D341Med (cell line): ENCODE measurements at regions not wholly inside any gene's neighbourhood (a gene's known extent, or its start where the extent isn't known, plus 50 kb on each side); places are given as distances from the start of the nearest gene placed in this dataset.
A peak's percentile ranks its signal among the peaks of the same experiment; 100 is the strongest.
"Not testable (repeated sequence)": the region's sequence is repeated elsewhere in the genome, so short reads cannot be mapped to it uniquely, and the experiment has no call there.

Experiments
- DNase-seq: peaks from one replicate; pipeline ENCODE4 v3.0.0; 2012; ENCODE audit warnings: low spot score

DNA sequence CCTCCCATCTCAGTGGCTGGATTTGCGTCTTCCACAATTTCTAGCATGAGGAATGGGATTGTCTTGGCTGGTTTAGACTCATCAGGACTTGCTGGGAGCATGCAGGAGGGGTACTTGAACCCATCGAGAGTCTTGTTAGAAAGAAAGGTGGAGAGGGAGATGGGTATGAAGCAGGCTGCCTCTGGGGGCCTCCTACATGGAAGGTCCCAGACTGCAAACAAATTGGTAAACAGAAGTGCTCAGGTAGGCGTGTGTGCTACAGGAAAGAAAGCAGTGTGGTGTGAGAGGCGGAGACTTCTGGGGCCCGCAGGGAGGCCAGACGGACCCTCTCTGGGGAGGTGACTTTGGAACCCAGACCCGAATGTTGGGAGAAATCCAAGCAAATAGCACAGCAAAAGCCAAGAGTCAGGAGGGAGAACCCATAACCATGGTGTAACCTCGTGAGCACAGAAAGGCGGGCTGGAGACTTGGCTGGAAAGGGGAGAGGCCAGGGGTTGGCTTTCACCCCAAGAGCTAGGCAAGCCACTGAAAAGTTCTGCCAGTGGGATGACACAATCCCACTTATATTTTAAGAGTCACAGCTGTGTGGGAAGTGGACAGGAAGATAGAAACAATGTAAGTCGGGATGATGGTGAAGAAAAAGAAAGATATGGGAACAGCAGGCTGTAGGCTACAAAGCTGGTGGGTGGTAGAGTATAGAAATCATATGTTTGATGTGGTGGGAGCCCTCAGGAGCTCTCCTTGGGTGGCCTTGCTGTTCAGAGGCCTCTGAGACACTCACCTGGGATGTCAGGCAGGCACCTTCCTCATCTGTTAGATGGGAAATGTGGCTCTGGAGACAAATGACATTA, 130.1 kb upstream of the PRR20G start:
- DNase-seq, result no peak

DNA sequence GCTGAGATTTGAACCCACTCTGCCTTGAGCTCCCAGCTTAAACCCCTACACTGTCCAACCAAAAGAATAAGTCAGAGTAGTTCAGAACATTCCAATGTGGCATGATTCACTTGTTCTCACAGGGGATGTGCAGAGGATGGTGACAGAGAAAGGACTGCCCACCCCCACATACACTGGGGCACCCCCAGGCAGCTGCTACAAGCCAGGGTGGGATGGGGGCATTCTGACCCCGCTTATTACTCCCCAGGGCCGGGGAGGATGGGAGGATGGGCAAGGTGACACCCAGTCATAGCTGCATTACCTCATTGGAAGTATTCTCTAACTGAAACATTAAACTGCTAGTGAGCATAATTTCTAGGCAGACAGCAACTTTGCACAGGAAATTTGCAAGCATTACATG, 126.0 kb upstream of the PRR20G start:
- no peak for DNase-seq

DNA sequence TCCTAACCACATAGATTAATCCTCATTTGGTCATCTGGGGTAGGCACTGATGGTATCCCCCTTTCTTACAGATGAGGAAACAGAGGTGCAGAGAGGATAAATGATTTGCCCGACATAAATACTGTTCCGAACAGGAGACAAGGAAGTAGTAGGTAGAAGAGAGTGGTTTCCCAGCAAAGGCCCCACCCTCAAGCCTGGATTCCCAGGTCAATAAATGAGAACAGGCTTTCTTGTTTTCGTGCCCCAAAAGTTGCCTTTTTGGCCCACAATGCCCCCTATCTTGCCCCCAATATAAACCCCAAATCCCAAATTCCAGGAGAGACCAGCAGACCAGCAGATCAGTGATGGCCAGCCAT, 125.5 kb upstream of the PRR20G start:
- DNase-seq, result no peak

DNA sequence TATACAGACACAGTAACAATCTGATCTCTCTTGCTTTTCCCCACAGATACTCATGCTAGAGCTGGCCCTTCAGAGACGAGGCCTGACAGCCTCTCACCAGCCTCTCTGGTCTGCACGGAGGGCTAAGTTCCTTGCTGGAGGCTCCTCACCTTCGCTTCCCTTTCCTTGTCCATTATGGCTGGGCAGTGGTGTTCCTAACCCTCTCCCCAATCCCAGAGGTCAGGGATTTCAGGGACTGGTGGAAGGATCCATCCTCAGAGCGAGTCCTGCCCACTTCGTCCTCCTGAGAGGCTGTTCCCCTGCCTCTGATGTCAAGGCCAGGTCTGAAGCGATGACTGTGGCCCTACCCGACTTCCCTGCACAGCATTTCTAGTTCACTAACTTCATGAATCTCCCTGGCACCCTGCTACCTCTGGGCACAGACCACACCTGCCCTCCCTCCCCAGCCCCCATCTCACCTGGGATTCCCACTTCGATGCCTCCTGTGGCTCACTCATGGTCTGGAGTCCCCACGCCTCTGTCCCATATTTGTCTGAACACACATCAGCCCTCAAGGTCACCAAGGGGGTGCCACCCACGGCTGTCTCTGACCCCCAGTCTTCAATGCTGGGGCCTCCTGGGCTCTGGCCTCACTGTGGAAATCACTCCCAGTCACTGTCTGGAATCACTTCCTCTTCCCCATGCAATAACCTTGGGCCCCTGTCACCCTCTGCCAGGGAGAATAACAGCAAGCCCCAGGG, 124.9 kb upstream of the PRR20G start:
- peak; percentile 10 for DNase-seq

DNA sequence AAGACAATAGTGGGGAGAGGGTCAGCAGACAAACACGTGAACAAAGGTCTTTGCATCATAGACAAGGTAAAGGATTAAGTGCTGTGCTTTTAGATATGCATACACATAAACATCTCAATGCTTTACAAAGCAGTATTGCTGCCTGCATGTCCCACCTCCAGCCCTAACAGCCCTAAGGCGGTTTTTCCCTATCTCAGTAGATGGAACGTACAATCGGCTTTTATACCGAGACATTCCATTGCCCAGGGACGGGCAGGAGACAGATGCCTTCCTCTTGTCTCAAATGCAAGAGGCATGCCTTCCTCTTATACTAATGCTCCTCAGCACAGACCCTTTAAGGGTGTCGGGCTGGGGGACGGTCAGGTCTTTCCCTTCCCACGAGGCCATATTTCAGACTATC, 124.0 kb upstream of the PRR20G start:
- not testable (repeated sequence) for DNase-seq

DNA sequence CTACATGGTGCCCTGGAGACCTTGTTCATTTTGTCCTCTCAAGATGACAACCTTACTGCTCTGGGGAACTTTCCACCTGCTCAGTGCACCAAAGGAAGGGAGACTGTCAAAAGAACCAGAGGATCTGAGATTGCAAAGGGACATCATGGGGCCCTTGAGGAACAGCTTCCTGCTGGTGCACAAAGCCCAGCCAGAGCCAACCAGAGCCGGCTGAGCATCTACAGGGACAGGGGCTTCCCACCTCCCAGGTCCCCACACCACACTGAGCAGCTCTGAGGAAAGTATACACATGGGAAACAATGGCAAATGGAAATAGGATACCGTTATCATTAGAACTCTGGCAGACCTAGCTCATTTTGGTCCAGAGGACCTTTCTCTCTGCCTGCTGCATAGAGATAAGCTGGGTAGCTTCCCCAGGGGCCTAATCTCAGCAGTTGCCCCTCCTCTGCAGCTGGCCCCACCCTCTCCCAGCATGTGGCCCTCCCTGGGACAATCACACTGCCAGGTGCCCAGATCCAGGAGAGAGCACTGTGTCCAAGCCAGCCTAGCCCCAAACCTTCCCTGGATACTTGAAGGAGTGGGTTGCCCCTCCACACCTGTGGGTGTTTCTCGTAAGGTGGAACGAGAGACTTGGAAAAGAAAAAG, 123.4 kb upstream of the PRR20G start:
- DNase-seq, result peak; percentile 12

DNA sequence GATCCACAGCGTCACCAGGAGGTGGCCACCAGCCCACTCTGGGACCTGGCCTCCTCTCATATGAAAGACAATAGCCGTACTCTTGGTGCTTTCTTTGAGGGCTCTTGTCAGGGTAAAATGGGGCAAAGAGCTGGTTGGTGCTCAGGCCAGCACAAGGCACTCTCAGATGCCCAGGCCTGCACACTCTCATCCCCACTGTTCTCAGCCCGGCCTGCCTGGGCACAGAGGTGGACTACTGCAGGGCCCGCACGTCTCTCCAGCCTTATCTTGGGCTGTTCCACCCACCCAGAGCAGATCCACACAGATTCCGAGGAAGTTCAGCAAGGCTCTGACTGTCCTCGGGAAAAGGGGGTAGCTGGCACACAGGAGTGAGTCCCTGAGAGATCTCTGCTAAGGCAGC, 122.8 kb upstream of the PRR20G start:
- DNase-seq, result peak; percentile 10

DNA sequence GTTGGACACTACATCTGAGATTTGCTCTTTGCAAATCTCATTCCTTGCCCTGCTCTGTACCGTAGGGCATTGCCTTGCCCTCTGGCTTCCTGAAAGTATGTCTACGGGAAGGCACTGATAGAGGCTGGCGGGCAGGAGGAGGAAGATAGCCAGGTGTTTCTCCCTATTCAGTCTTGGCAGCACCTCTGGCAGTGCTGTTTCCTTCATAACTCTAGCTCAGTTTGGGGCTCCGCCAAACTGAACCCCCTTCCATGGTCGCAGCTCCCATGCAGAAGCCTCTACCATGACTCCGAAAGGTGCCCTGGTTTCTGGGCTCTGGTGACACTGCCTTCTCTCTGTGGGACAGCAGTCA, 122.3 kb upstream of the PRR20G start:
- peak; percentile 8 for DNase-seq

DNA sequence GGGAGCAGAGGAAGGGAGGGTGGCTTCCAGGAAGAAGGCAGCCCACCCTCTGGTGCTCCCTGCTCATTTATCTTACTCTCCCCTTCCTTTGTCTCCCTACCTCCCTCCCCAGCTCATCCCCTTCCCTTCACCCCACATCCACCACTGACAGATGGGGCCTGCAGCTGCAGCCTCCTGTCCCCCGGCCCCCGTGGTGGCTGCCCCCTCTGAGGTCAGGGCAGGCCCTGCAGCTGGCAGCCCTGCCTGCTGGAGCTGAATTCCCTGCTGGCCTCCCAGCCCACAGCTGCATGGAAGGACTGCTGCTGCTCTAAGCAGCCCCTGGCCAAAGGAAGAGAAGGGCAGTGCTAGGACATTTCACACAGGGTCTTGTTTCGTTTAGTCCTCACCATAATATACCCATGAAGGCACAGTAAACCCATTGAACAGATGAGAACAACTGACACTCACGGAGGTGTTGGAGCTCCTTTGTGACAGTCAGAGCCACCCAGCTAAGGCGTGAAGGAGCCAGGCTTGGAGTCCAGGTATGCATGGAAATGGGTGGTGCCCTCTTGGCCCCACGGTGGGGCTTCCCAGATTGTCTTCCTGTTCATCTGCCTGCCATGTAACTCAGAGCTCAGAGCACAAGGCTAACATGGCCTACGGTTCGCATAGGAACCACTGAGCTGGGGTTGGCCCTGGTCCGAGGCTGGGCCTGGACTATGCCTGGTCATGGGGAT, 121.7 kb upstream of the PRR20G start:
- DNase-seq, result peak; percentile 27

DNA sequence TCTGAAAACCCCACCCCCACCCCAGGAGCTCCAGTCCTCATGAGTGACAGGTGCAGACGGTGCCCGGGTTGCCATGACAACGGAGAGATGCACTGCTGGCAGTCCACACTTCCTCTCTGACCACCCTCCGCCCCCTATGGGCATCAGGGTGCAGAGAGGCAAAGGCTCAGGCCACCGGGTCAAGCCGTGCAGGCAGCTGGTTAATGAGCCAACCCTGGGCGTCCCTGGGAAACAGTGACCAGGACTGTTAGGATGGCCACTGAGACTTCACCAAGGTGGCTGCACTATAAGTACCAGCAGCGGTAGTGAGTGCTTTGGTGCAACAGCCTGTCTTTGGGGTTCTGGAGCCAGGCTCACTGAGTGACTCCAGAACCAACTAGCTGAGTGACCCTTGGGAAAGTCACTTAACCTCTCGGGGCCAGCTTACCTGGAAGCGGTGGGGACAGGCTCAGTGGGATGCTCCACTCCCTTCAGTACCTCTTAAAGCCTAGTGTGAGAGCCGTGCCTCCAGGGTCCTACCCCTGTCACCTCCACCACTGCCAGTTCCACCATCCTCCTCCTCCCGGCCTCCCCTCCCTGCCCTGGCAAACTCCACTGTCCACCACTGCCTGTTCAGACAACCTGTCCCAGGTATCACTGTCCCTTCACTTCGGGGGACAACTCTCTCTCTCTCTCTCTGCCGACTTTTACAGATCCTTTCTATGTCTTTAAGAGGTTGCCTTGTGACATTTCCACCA, 121.0 kb upstream of the PRR20G start:
- peak; percentile 14 for DNase-seq

DNA sequence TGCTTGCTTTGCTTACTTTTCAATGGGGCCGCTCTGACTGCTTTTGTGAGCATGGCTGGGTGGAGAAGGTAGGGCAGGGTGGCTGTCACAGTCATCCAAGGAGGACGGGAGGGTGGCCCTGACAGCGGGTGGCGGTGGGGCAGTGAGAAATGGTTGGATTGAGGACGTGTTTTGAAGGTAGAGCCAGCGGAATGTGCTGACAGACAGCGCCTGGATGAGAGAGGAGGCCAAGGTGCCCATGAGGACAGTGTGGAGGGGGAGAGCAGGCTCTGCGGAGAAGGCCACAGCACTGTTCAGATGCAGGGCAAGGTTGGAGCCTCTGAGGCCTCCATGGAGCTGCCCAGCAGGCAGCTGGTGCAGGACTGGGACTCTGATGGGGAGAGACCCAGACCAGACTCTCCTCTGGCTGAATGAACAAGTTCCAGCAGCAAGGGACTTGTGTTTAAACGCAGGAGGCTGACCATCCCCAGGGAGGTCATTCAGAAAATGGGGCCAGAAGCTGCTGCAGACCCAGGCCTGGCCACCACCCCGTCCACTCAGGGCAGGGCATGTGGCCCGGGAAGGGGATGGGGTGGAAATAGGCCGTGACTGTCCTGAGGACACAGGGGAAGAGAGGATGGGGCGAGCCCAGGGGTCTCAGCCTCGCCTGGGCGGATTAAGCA, 120.3 kb upstream of the PRR20G start:
- peak; percentile 15 for DNase-seq

DNA sequence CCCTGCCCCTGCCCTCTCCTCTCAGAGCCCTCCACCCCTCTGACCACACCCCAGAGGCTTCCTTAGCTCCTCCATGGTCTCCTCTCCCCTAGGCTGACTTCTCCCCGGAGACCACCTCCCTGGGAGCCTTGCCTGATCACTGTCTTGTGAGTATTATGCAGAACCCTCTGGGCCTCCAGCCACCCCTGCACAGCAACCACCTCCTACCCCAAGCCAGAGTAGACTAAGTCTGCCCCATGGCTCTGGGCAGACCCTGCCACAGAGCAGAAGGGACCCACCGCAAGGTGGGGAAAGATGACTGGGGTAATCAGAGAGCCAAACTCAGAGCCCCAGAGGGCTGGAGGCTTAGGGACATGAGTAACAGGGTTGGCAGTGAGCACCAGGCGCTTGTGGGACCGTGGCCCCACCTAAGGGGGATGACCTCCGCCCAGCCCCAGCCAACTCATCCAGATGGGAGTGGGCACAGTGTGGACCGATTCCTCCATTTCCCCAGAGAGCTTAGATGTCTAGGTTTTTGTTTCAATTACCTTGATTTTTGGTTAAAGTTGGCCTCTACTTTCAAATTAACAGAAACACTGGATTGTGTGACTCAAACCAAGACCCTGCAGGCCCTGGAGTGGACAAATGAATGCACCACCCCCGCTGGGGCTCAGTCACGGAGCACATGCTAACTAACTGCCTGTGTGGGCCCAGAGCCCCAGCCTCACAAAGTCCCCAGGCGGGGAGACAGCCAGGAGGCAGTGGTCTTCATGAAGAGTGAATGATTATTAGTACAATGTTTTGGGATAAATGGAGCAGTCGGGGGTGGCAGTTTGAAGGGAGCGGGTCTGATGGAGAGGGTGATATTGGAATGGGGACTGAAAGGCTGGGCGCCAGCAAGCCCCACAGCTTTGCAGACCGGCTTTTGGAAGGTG, 119.4 kb upstream of the PRR20G start:
- DNase-seq, result peak; percentile 8

DNA sequence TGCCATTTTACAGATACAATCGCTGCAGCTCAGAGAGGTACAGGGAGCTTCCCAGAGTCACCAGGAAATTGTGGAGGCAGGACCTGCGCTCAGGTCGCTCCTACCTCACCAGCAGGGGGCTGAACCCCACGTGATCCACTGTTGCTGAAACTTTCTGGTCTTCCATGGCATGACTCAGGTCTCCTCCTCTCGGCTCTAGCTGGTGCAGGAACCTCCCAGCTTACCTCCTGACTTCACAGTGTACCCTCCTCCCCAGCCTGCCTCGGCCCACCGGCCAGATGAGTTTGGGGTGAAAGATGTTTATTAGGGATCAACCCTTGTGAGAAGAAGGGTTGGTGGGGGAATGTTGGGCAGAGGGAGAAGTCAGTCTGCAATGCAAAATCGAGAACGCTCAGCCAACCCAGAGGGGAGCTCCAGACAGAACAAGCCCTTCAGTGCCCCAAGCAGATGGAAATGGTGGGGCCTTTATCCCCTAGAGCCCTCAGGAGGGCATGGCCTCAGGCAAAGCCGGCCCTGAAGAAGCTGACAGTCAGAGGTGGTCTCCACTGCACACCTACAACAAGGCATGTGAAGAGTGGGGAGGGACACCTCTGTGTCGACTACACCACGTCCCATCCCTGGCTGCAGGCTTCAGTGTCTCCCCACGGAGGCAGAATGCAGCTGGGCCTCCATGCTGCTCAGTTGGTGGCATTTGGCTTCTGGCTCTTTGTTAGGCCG, 118.6 kb upstream of the PRR20G start:
- peak; percentile 46 for DNase-seq

DNA sequence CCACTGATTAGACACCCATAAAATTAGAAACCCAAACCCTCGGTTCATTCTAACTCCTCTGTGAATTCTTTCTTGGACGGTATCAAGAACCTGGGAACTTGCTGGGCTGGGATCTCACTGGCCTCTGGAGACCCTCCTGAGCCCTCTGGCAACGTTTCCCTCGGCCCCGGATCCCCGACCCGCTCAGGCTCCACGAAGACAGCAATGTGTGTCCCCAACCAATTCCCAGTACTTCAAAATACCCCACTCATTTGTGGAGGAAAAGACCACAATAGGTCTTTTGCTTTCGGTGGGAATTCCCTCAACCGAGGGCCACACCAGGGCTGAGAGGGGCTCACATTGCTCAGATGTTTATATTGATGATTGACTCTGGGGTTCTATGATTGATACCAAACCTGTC, 117.9 kb upstream of the PRR20G start:
- DNase-seq, result no peak

DNA sequence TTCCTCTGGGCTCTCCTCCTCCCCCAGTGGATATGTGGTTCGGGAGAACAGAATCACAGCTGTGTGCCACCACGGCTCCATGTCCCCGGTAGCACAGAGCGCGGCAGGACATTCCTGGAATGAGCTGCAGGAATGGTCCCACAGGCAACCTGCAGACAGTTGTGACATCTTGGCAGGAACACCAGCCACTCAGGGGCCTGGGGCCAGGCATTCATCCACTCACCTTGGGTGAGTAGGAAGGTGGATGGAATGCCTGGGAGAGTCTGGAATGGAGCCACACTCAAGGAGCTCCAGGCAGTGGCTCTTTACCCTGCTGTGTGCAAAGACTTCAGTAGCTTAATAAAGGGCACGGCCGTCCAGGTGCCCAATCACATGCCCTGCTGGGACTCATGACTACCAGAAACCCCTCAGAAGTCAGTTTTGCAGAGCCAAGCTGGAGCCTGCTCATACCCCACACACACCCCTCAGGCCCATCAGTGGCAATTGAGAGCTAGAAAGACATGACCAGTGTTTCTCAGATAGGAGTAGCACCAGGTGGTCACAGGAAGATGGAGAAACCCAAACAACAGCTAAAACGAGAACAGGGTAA, 117.3 kb upstream of the PRR20G start:
- peak; percentile 14 for DNase-seq

DNA sequence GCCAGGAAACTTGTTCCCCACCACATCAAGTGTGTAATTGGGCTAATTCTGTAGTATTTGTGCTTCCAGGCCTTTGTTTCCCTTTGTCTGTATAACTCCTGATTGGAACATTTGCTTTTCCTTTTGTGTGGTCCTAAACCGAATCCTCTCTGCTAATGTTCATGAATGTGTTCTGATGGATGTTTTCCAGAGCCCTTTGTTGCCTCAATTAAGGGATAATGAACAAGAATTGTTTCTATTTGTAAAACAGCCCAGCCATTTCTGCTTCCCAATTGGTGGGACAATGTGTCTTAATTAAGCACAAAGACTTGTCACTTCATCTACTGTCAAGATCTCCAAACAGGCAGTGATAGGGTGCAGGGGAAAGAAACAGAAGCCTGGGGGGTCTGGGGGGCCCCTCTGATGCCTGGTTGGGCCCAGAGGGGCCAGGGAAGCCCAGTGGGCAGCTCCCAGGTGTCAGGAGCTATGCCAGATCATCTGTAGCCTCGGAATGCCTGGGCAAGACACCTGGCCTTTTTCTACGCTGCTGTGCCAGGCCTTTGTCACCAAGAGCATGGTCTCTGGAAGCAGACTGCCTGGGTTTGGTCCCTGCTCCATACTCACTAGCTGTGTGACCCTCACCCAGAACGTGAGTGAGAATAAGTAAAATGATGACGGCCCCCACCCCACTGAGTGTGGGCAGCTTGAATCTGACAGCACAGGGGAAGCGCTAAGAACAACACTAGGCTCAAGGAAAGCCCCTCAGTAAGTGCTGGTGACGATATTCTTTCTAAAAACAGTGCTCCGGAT, 116.6 kb upstream of the PRR20G start:
- peak; percentile 8 for DNase-seq

DNA sequence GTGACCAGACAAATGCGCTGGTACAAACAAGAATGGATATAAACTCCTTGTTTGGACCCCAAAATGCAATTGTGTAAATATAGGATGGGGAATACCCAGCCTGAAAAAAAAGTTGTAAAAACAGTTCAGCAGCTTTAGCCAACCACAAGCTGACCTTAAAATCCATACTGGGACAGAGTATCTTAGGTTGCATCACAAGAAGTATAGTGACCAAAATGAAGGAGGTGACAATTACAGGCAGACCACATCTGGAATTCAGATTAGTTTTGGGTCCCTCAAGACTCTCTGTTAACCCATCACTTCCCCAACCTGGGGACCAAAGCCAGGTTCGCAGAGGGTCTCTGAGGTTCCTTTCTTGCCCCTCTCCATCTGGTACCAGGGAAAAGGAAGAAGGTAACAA, 115.9 kb upstream of the PRR20G start:
- DNase-seq, result no peak

DNA sequence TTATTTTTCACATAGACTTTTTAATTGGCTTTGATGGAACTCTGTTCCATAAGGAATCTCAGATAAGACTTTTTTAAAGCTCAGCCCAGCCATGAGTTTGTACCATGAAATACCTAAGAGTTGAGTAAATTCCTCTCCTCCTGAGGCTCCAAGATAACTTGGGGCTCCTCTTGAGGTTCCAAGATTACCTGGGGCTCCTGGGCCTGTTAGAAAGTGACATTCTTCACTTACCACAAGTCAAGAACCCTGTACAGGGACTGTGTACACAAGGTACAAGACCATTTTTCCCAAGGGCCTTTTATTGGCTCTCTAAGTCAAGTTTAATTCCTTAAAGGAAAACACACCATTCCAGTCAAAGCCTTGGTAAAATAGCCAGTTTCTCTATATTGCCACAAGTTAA, 111.3 kb upstream of the PRR20G start:
- DNase-seq, result no peak
